ENCODE measurements at regions not wholly inside any gene's neighbourhood (a gene's known extent, or its start where the extent isn't known, plus 50 kb on each side); places are given as distances from the start of the nearest gene placed in this dataset.
A peak's percentile ranks its signal among the peaks of the same experiment; 100 is the strongest.
"Not testable (repeated sequence)": the region's sequence is repeated elsewhere in the genome, so short reads cannot be mapped to it uniquely, and the experiment has no call there.

DNA sequence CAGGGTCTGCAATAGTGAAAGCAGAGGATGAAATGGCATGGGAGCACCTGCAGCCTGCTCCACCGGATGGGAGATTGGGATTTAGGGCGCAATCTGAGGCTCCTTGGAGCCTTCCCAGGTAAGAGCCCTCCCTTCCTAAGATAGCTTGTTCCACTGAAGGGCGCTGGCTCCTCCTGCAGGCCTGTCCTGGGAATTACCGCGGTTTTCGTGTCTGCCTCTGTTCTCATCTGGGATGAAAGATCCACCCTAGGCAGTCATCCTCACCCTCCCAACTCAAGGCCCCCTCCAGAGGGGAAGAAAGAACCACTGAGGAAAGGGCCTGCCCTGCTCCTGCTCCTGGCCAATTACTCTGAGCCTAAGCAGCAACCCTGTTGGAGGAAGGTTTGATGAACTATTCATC, 547.5 kb downstream of the SMARCA1 start:
- Histone ChIP-seq H3K9me3 (ENCODE audit: insufficient read depth, low read length) (no peaks in the 10 kb centered on the region), H3K79me2 (ENCODE audit: insufficient read depth, low read length) (no peaks in the 10 kb centered on the region), H4K20me1 (ENCODE audit: low read depth, low read length) (no peaks in the 10 kb centered on the region), H2AFZ (ENCODE audit: low read depth, low read length, severe bottlenecking) (no peak overlapping the region), H3F3A (ENCODE audit: insufficient read depth) (no peaks in the 10 kb centered on the region), H3K4me2 (ENCODE audit: low read depth, low read length, poor library complexity, severe bottlenecking) (no peak overlapping the region), H3K9me2 (replicated peaks; ENCODE audit: insufficient read depth, low read length) (no peaks in the 10 kb centered on the region), H3K27ac (ENCODE audit: low read depth, low read length) (no peak overlapping the region), H3K27me3 (ENCODE audit: low read length) (no peaks in the 10 kb centered on the region), H3K36me3 (ENCODE audit: low read length) (no peaks in the 10 kb centered on the region), H3K4me3 (ENCODE audit: insufficient read depth, low read length, poor library complexity, severe bottlenecking) (no peak overlapping the region), H3K9ac (ENCODE audit: low read length) (no peak overlapping the region)
- TF ChIP-seq, protein P1, sequence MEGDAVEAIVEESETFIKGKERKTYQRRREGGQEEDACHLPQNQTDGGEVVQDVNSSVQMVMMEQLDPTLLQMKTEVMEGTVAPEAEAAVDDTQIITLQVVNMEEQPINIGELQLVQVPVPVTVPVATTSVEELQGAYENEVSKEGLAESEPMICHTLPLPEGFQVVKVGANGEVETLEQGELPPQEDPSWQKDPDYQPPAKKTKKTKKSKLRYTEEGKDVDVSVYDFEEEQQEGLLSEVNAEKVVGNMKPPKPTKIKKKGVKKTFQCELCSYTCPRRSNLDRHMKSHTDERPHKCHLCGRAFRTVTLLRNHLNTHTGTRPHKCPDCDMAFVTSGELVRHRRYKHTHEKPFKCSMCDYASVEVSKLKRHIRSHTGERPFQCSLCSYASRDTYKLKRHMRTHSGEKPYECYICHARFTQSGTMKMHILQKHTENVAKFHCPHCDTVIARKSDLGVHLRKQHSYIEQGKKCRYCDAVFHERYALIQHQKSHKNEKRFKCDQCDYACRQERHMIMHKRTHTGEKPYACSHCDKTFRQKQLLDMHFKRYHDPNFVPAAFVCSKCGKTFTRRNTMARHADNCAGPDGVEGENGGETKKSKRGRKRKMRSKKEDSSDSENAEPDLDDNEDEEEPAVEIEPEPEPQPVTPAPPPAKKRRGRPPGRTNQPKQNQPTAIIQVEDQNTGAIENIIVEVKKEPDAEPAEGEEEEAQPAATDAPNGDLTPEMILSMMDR (IDR thresholded peaks at IDR 0.05; ENCODE audit: insufficient read depth, low read length, poor library complexity, severe bottlenecking) = peak; percentile 22
- no peak for TF ChIP-seq EZH2phosphoT487 (conservative IDR thresholded peaks at IDR 0.05; ENCODE audit: low read length)

- Histone ChIP-seq H3F3A (ENCODE audit: insufficient read depth) (no peaks in the 10 kb centered on the region), H3K27me3 (ENCODE audit: low read length) (no peaks in the 10 kb centered on the region), H3K9me2 (replicated peaks; ENCODE audit: insufficient read depth, low read length) (no peaks in the 10 kb centered on the region), H3K36me3 (ENCODE audit: low read length) (no peaks in the 10 kb centered on the region), H3K9me3 (ENCODE audit: insufficient read depth, low read length) (no peaks in the 10 kb centered on the region), H3K4me3 (ENCODE audit: insufficient read depth, low read length, poor library complexity, severe bottlenecking) (no peak overlapping the region), H3K79me2 (ENCODE audit: insufficient read depth, low read length) (no peaks in the 10 kb centered on the region), H3K4me2 (ENCODE audit: low read depth, low read length, poor library complexity, severe bottlenecking) (no peak overlapping the region), H4K20me1 (ENCODE audit: low read depth, low read length) (no peaks in the 10 kb centered on the region), H2AFZ (ENCODE audit: low read depth, low read length, severe bottlenecking) (no peak overlapping the region), H3K9ac (ENCODE audit: low read length) (no peak overlapping the region), H3K27ac (ENCODE audit: low read depth, low read length) (no peak overlapping the region)
- TF ChIP-seq, protein P1 (IDR thresholded peaks at IDR 0.05; ENCODE audit: insufficient read depth, low read length, poor library complexity, severe bottlenecking) = no peak
- no peak for TF ChIP-seq EZH2phosphoT487 (conservative IDR thresholded peaks at IDR 0.05; ENCODE audit: low read length)
These were observed 550.3 kb downstream of the SMARCA1 start for GRCh38 chrX:128973033-128973432.

DNA sequence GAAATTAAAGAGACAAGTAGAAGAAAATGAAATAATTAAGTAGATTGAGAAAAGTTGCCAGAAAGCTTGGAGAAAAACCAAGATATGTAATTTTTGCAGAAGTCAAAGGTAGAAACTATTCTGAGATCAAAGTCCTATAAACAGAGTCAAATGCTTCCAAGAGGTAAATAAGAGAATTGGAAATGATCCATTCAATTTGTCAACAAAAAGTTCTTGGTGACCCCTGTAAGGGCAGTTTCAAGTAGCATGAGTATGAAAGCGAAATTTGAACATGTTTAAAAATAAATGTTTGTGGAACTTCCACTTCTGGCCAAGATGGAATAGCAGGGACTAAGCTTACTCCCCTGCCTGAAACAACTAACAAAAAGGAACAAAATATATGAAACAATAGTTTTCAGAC, 562.0 kb downstream of the SMARCA1 start:
- Histone ChIP-seq H3K4me3 (ENCODE audit: insufficient read depth, low read length, poor library complexity, severe bottlenecking) (no peak overlapping the region), H3K79me2 (ENCODE audit: insufficient read depth, low read length) (no peaks in the 10 kb centered on the region), H3K9me3 (ENCODE audit: insufficient read depth, low read length) (no peaks in the 10 kb centered on the region), H3F3A (ENCODE audit: insufficient read depth) (no peaks in the 10 kb centered on the region), H3K9me2 (replicated peaks; ENCODE audit: insufficient read depth, low read length) (no peaks in the 10 kb centered on the region), H3K27me3 (ENCODE audit: low read length) (no peaks in the 10 kb centered on the region), H4K20me1 (ENCODE audit: low read depth, low read length) (no peaks in the 10 kb centered on the region), H3K9ac (ENCODE audit: low read length) (no peak overlapping the region), H2AFZ (ENCODE audit: low read depth, low read length, severe bottlenecking) (no peak overlapping the region), H3K27ac (ENCODE audit: low read depth, low read length) (no peak overlapping the region), H3K36me3 (ENCODE audit: low read length) (no peaks in the 10 kb centered on the region), H3K4me2 (ENCODE audit: low read depth, low read length, poor library complexity, severe bottlenecking) (no peak overlapping the region)
- TF ChIP-seq, protein P1 (IDR thresholded peaks at IDR 0.05; ENCODE audit: insufficient read depth, low read length, poor library complexity, severe bottlenecking) = no peak
- no peak for TF ChIP-seq EZH2phosphoT487 (conservative IDR thresholded peaks at IDR 0.05; ENCODE audit: low read length)

DNA sequence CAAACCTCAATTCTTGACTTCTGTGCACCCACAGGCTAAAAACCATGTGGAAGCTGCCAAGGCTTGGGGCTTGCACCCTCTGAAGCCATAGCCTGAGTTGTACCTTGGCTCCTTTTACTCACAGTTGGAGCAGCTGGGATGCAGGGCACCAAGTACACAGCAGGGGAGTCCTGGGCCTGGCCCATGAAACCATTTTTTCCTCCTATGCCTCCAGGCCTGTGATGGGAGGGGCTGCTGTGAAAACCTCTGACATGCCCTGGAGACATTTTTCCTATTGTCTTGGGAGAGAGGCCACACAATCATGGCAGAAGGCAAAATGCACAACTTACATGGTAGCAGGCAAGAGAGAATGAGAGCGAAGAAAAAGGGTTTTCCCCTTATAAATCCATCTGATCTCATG, 568.6 kb downstream of the SMARCA1 start:
- not testable (repeated sequence) for H3K27ac ChIP-seq (ENCODE audit: low read depth, low read length); H3K4me2 ChIP-seq (ENCODE audit: low read depth, low read length, poor library complexity, severe bottlenecking); H3K9ac ChIP-seq (ENCODE audit: low read length); H2AFZ ChIP-seq (ENCODE audit: low read depth, low read length, severe bottlenecking); H3K27me3 ChIP-seq (ENCODE audit: low read length); H3K4me3 ChIP-seq (ENCODE audit: insufficient read depth, low read length, poor library complexity, severe bottlenecking); H3K36me3 ChIP-seq (ENCODE audit: low read length); H3K9me3 ChIP-seq (ENCODE audit: insufficient read depth, low read length); H3F3A ChIP-seq (ENCODE audit: insufficient read depth); H3K79me2 ChIP-seq (ENCODE audit: insufficient read depth, low read length); H3K9me2 ChIP-seq (replicated peaks; ENCODE audit: insufficient read depth, low read length); H4K20me1 ChIP-seq (ENCODE audit: low read depth, low read length)

All from SU-DHL-6 (cell line).